A673 (cell line): ENCODE measurements at regions not wholly inside any gene's neighbourhood (a gene's known extent, or its start where the extent isn't known, plus 50 kb on each side); places are given as distances from the start of the nearest gene placed in this dataset.

Experiments
- BruUV-seq: library from RNA; stranded (reverse); fragments of 400-500 nt; replicated peaks from 2 replicates; lab custom pipeline; 2021; lab: Mats Ljungman, UMichigan
- CTCF ChIA-PET: fragments of 300-600 bp; sonication (Branson Sonifier 250); formaldehyde crosslinking; loops from one replicate; lab custom pipeline; 2022; ENCODE audit warnings: antibody characterized with exemption; lab: Charles Lee
- POLR2A ChIA-PET: fragments of 300-600 bp; sonication (Branson Sonifier 250); formaldehyde crosslinking; loops from one replicate; lab custom pipeline; 2022; ENCODE audit warnings: antibody characterized with exemption; ENCODE audit not compliant: low non-redundant PET; lab: Charles Lee
- DNase-seq: peaks from one replicate; pipeline ENCODE4 v3.0.0-alpha.2; 2015; ENCODE audit warnings: low spot score
- H3K27ac ChIP-seq: fragments of 200-600 bp; sonication (generic); 2 replicates; pipeline ENCODE4 v1.5.1; 2016; ENCODE audit warnings: mixed run types, low read depth, mild to moderate bottlenecking, mixed read lengths, antibody characterized with exemption, low read length; ENCODE audit not compliant: poor library complexity, severe bottlenecking
- H3K27me3 ChIP-seq: fragments of 200-600 bp; sonication (generic); replicated peaks from 2 replicates; pipeline ENCODE4 v1.6.1; 2017; ENCODE audit warnings: mixed run types, low read depth, mild to moderate bottlenecking, mixed read lengths, antibody characterized with exemption, low read length; ENCODE audit not compliant: insufficient read depth, poor library complexity
- H3K36me3 ChIP-seq: fragments of 200-600 bp; sonication (generic); 2 replicates; pipeline ENCODE4 v1.6.1; 2016; ENCODE audit warnings: mixed run types, mild to moderate bottlenecking, mixed read lengths, antibody characterized with exemption, low read length; ENCODE audit not compliant: insufficient read depth, poor library complexity, severe bottlenecking
- H3K4me1 ChIP-seq: fragments of 200-600 bp; sonication (generic); 2 replicates; pipeline ENCODE4 v1.6.1; 2017; ENCODE audit warnings: mixed run types, mild to moderate bottlenecking, mixed read lengths, antibody characterized with exemption, low read length; ENCODE audit not compliant: insufficient read depth, poor library complexity, severe bottlenecking
- H3K4me3 ChIP-seq: fragments of 200-600 bp; sonication (generic); 2 replicates; pipeline ENCODE4 v1.5.1; 2016; ENCODE audit warnings: low read depth, mixed run types, mild to moderate bottlenecking, mixed read lengths, low read length; ENCODE audit not compliant: poor library complexity, severe bottlenecking
- H3K9me3 ChIP-seq: fragments of 200-600 bp; sonication (generic); 2 replicates; pipeline ENCODE4 v1.6.1; 2016; ENCODE audit warnings: mixed run types, low read depth, mild to moderate bottlenecking, mixed read lengths, antibody characterized with exemption, low read length; ENCODE audit not compliant: poor library complexity, severe bottlenecking
- EZH2 ChIP-seq: fragments of 200-600 bp; sonication (generic); IDR thresholded peaks from 2 replicates; pipeline ENCODE4 v1.6.1; 2017; ENCODE audit warnings: borderline replicate concordance, low read depth, mild to moderate bottlenecking, mixed read lengths, antibody characterized with exemption, low read length; ENCODE audit not compliant: poor library complexity, severe bottlenecking
- intact Hi-C: fragments of 100-400 bp; cut with micrococcal nuclease; formaldehyde crosslinking; loops from one replicate; pipeline ENCODE4 v1.10.0; 2022; ENCODE audit not compliant: unreplicated experiment
- TF ChIP-seq, protein P1 (sequence below): fragments of 300-800, 200-600 bp; sonication (generic); conservative IDR thresholded peaks from 2 replicates; pipeline ENCODE4 v1.5.1; 2017; ENCODE audit warnings: low read depth, mild to moderate bottlenecking, antibody characterized with exemption, low read length, moderate library complexity, mixed read lengths

DNA sequence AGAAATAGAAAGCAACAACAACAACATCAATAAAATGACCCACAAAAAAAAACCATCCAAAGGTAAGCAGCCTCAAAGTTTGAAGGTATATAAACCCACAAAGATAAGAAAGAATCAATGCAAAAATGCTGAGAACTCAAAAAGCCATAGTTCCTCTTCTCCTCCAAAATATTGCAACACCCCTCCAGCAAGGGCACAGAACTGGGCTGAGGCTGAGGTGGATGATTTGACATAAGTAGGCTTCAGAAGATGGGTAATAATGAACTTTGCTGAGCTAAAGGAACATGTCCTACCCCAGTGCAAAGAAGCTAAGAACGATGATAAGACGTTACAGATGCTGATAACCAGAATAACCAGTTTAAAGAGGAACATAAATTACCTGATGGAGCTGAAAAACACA is 188.8 kb upstream of the BTBD3 start:
- Histone ChIP-seq H3K4me3 (no peak overlapping the region), H3K27ac (no peak overlapping the region), H3K27me3 (no peaks in the 10 kb centered on the region), H3K36me3 (no peaks in the 10 kb centered on the region), H3K9me3 (no peaks in the 10 kb centered on the region), H3K4me1 (no peaks in the 10 kb centered on the region)
- ChIA-PET CTCF (no interaction called here), POLR2A (no interaction called here)
- BruUV-seq: no TSS peak
- TF ChIP-seq, protein P1, sequence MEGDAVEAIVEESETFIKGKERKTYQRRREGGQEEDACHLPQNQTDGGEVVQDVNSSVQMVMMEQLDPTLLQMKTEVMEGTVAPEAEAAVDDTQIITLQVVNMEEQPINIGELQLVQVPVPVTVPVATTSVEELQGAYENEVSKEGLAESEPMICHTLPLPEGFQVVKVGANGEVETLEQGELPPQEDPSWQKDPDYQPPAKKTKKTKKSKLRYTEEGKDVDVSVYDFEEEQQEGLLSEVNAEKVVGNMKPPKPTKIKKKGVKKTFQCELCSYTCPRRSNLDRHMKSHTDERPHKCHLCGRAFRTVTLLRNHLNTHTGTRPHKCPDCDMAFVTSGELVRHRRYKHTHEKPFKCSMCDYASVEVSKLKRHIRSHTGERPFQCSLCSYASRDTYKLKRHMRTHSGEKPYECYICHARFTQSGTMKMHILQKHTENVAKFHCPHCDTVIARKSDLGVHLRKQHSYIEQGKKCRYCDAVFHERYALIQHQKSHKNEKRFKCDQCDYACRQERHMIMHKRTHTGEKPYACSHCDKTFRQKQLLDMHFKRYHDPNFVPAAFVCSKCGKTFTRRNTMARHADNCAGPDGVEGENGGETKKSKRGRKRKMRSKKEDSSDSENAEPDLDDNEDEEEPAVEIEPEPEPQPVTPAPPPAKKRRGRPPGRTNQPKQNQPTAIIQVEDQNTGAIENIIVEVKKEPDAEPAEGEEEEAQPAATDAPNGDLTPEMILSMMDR: no peak
- TF ChIP-seq EZH2: no peak
- DNase-seq: no peak
- intact Hi-C loops: no loop called here

DNA sequence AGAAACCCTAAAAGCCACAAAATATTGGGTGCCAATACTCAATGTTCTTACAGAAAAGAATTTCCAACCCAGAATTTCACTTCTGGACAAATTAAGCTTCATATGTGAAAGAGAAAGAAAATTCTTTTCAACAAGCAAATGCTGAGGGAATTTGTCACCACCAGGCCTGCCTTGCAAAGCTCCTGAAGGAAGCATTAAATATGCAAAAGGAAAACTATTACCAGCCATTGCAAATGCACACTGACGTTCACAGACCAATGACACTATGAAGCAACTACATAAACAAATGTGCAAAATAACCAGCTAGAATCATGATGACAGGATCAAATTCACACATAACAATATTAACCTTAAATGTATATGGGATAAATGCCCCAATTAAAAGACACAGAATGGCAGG is 187.9 kb upstream of the BTBD3 start:
- no TSS peak for BruUV-seq
- H3K27me3 ChIP-seq: no peaks in the 10 kb centered on the region
- no peak overlapping the region for H3K27ac ChIP-seq
- no peaks in the 10 kb centered on the region for H3K9me3 ChIP-seq
- POLR2A ChIA-PET: interaction anchor here (0.7 kb wide), 1 partner anchor 498 kb away, joined by 3 read pairs; no protein-coding TSS in a partner anchor
- no peak for TF ChIP-seq EZH2
- TF ChIP-seq, protein P1: no peak
- intact Hi-C loops: no loop called here
- no peak overlapping the region for H3K4me3 ChIP-seq
- no peaks in the 10 kb centered on the region for H3K36me3 ChIP-seq
- DNase-seq: no peak
- H3K4me1 ChIP-seq: no peaks in the 10 kb centered on the region
- CTCF ChIA-PET: no interaction called here

DNA sequence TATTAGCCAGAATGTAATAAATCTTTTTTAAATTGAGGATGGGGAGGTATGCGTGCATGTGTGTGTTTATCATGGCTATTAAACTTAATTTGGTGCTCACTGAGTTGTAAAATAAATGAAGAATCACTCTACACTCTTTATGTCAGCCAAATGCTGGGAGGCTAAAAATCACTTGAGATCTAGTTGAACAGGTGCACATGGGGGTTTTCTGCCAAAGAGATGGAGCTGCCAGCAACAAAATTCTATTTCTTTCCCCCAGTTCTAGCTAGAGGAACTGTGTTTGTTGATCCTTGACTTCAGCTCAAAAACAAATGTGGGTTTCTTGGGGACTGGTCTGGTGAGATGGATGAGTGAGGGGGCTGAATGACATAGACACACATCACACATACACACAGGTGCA is 183.3 kb upstream of the BTBD3 start:
- Histone ChIP-seq H3K4me3 (no peak overlapping the region), H3K9me3 (no peaks in the 10 kb centered on the region), H3K4me1 (no peaks in the 10 kb centered on the region), H3K27ac (no peak overlapping the region), H3K27me3 (peaks cover 9% of the 10 kb centered on the region), H3K36me3 (no peaks in the 10 kb centered on the region)
- no peak for DNase-seq
- POLR2A ChIA-PET: no interaction called here
- intact Hi-C loops: no loop called here
- no TSS peak for BruUV-seq
- TF ChIP-seq, protein P1: no peak
- TF ChIP-seq EZH2: no peak
- CTCF ChIA-PET: no interaction called here
